NCI-H2196 treated with DMSO at 0.1 percent for 48 hours (cell line): ENCODE measurements at regions not wholly inside any gene's neighbourhood (a gene's known extent, or its start where the extent isn't known, plus 50 kb on each side); places are given as distances from the start of the nearest gene placed in this dataset.

Experiments
- DNase-seq: peaks from one replicate; lab custom pipeline; 2025; ENCODE audit not compliant: unreplicated experiment; lab: John Stamatoyannopoulos, UW

- no peak for DNase-seq
These were observed 484.8 kb downstream of the PSAT1 start for GRCh38 chr9:78781681-78782080.

- DNase-seq = no peak
These were observed 485.3 kb downstream of the PSAT1 start for GRCh38 chr9:78782234-78782633.

- DNase-seq = no peak
These were observed 485.9 kb downstream of the PSAT1 start for GRCh38 chr9:78782858-78783257.

- DNase-seq = no peak
These were observed 486.8 kb downstream of the PSAT1 start for GRCh38 chr9:78783743-78784142.

GRCh38 chr9:78786794-78787193 lies 489.9 kb downstream of the PSAT1 start:
- no peak for DNase-seq

GRCh38 chr9:78788101-78788500 lies 491.2 kb downstream of the PSAT1 start:
- no peak for DNase-seq

GRCh38 chr9:78791779-78792178 lies 494.9 kb downstream of the PSAT1 start:
- DNase-seq = no peak

GRCh38 chr9:78792745-78793144 lies 495.8 kb downstream of the PSAT1 start:
- DNase-seq = no peak

GRCh38 chr9:78805771-78806170 lies 508.8 kb downstream of the PSAT1 start:
- no peak for DNase-seq

GRCh38 chr9:78806492-78807160 lies 509.7 kb downstream of the PSAT1 start:
- no peak for DNase-seq

- DNase-seq = no peak
These were observed 510.4 kb downstream of the PSAT1 start for GRCh38 chr9:78807286-78807685.

- no peak for DNase-seq
These were observed 511.1 kb downstream of the PSAT1 start for GRCh38 chr9:78808048-78808447.

GRCh38 chr9:78811622-78812276 lies 514.8 kb downstream of the PSAT1 start:
- no peak for DNase-seq

- no peak for DNase-seq
These were observed 515.7 kb downstream of the PSAT1 start for GRCh38 chr9:78812665-78813064.

- DNase-seq = no peak
These were observed 516.8 kb downstream of the PSAT1 start for GRCh38 chr9:78813602-78814180.

GRCh38 chr9:78821126-78821822 lies 524.3 kb downstream of the PSAT1 start:
- DNase-seq = peak; percentile 1

GRCh38 chr9:78826527-78826926 lies 529.6 kb downstream of the PSAT1 start:
- no peak for DNase-seq

- DNase-seq = no peak
These were observed 531.6 kb downstream of the PSAT1 start for GRCh38 chr9:78828521-78828920.

- DNase-seq = no peak
These were observed 533.4 kb downstream of the PSAT1 start for GRCh38 chr9:78830301-78830700.

- no peak for DNase-seq
These were observed 534.8 kb downstream of the PSAT1 start for GRCh38 chr9:78831726-78832125.

- DNase-seq = no peak
These were observed 539.1 kb downstream of the PSAT1 start for GRCh38 chr9:78835928-78836450.

GRCh38 chr9:78839252-78839651 lies 542.3 kb downstream of the PSAT1 start:
- DNase-seq = no peak
